ENCODE measurements at regions not wholly inside any gene's neighbourhood (a gene's known extent, or its start where the extent isn't known, plus 50 kb on each side); places are given as distances from the start of the nearest gene placed in this dataset.
A peak's percentile ranks its signal among the peaks of the same experiment; 100 is the strongest.

DNA sequence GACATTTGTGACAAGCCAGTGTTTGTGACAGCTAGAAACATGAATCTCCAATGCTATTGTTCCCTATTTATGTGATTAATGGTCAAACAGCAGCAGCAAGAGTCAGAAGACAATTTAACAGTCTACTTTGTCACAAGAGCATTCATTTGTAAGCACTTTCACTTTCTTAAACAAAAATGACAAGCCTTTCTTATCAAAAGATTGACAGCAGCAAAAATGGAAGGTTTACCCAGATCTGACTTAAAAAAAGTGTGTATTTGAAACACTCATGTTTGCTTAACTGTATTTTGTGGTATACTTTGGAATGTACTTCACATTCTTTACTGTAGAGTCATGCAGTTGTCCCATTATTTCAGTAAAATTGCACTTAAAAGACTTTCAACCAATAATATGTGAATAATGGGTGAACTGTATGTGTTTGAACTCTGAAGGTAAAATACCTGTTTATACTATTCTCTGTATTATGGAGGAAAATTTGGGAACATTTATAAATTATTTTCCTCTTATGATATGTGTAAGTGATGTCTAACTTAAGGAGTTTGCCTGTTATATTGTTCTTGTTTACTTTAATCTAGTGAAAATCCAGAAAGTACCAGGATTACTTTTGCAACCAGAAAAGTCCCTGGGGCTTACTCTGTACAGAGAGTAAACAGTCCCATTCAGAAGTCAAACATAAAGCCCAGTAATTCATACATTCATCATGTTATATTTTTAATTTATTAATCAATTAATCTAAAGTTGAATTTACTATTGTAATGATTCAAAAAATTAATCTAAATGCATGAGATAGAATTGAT lies 314.9 kb upstream of the TRAM1L1 start:
- ChIA-PET CTCF (no interaction called here), POLR2A (no interaction called here)
- DNase-seq (ENCODE audit: low read depth, low spot score): peak; percentile 5
- TF ChIP-seq, protein P1, sequence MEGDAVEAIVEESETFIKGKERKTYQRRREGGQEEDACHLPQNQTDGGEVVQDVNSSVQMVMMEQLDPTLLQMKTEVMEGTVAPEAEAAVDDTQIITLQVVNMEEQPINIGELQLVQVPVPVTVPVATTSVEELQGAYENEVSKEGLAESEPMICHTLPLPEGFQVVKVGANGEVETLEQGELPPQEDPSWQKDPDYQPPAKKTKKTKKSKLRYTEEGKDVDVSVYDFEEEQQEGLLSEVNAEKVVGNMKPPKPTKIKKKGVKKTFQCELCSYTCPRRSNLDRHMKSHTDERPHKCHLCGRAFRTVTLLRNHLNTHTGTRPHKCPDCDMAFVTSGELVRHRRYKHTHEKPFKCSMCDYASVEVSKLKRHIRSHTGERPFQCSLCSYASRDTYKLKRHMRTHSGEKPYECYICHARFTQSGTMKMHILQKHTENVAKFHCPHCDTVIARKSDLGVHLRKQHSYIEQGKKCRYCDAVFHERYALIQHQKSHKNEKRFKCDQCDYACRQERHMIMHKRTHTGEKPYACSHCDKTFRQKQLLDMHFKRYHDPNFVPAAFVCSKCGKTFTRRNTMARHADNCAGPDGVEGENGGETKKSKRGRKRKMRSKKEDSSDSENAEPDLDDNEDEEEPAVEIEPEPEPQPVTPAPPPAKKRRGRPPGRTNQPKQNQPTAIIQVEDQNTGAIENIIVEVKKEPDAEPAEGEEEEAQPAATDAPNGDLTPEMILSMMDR (IDR thresholded peaks at IDR 0.05; ENCODE audit: insufficient read depth, low read length, missing control alignments): no peak
- no peak overlapping the region; the same call in 1 of the 2 replicates for H3K4me3 ChIP-seq (ENCODE audit: low read depth, low read length)

DNA sequence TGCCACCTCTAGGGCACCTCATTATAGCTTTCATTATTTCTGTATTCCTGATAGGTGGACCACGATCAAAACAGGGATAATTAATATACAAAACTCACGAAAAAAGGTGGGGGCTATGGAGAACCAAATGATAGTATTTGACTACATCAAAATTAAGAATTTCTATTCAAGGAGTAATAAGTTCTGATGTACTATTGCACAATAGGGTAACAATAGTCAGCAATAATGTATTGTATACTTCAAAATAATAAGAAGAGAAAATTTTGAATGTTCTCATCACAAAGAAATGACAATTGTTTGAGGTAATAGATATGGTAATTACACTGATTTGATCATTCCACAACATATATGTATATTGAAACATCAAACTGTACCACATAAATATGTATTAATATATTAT lies 327.3 kb upstream of the TRAM1L1 start:
- H3K4me3 ChIP-seq (ENCODE audit: low read depth, low read length): no peak overlapping the region
- DNase-seq (ENCODE audit: low read depth, low spot score): no peak
- ChIA-PET CTCF (no interaction called here), POLR2A (no interaction called here)
- TF ChIP-seq, protein P1 (IDR thresholded peaks at IDR 0.05; ENCODE audit: insufficient read depth, low read length, missing control alignments): no peak

GRCh38 chr4:117417856-117418255 lies 332.5 kb upstream of the TRAM1L1 start:
- ChIA-PET CTCF (no interaction called here), POLR2A (no interaction called here)
- no peak overlapping the region for H3K4me3 ChIP-seq (ENCODE audit: low read depth, low read length)
- DNase-seq (ENCODE audit: low read depth, low spot score): no peak
- TF ChIP-seq, protein P1 (IDR thresholded peaks at IDR 0.05; ENCODE audit: insufficient read depth, low read length, missing control alignments): no peak

DNA sequence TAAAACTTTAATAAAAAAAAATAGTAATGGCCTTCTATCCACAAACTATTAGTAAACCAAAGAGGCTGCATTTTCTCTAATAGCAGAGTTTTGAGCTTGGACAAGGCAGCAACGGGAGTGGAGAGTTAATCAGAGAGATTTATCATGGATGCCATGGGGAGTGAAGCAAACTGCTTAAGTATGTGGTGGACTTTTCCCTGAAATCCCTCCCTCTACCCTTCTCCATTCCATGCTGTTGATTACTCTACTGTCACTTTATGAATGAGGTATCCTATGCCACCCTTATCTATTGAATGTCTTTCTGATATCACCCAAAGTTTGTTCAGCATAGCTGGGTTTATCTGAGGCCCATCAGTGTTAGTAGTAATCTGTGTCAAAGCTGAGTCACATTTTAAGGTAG lies 335.6 kb upstream of the TRAM1L1 start:
- TF ChIP-seq, protein P1 (IDR thresholded peaks at IDR 0.05; ENCODE audit: insufficient read depth, low read length, missing control alignments): no peak
- ChIA-PET POLR2A (no interaction called here), CTCF (no interaction called here)

GRCh38 chr4:117421706-117422105 lies 336.3 kb upstream of the TRAM1L1 start:
- TF ChIP-seq, protein P1 (IDR thresholded peaks at IDR 0.05; ENCODE audit: insufficient read depth, low read length, missing control alignments): no peak
- ChIA-PET CTCF (no interaction called here), POLR2A (no interaction called here)
- DNase-seq (ENCODE audit: low read depth, low spot score): no peak
- no peak overlapping the region for H3K4me3 ChIP-seq (ENCODE audit: low read depth, low read length)

More for the DNA sequence above, 335.6 kb upstream of the TRAM1L1 start:
- no peak for DNase-seq (ENCODE audit: low read depth, low spot score)
- no peak overlapping the region for H3K4me3 ChIP-seq (ENCODE audit: low read depth, low read length)

- DNase-seq (ENCODE audit: low read depth, low spot score): no peak
- CTCF ChIA-PET: no interaction called here
- POLR2A ChIA-PET: no interaction called here
- H3K4me3 ChIP-seq (ENCODE audit: low read depth, low read length): no peak overlapping the region
- TF ChIP-seq, protein P1 (IDR thresholded peaks at IDR 0.05; ENCODE audit: insufficient read depth, low read length, missing control alignments): no peak
These were observed 336.9 kb upstream of the TRAM1L1 start for GRCh38 chr4:117422297-117422696.

All from AG04449 (cell line).